ENCODE measurements at regions not wholly inside any gene's neighbourhood (a gene's known extent, or its start where the extent isn't known, plus 50 kb on each side); places are given as distances from the start of the nearest gene placed in this dataset.
"Not testable (repeated sequence)": the region's sequence is repeated elsewhere in the genome, so short reads cannot be mapped to it uniquely, and the experiment has no call there.

GRCh38 chr4:24363751-24364150 is 220.6 kb downstream of the DHX15 start:
- no peak for DNase-seq

- no peak for DNase-seq
Observed at GRCh38 chr4:24352112-24352511, 232.2 kb downstream of the DHX15 start.

- not testable (repeated sequence) for DNase-seq
Observed at GRCh38 chr4:24349168-24349996, 235.0 kb downstream of the DHX15 start.

GRCh38 chr4:24339260-24339659 is 245.1 kb downstream of the DHX15 start:
- DNase-seq: no peak

- no peak for DNase-seq
Observed at GRCh38 chr4:24337451-24338190, 246.7 kb downstream of the DHX15 start.

GRCh38 chr4:24335616-24336015 is 248.7 kb downstream of the DHX15 start:
- DNase-seq: no peak

- DNase-seq: no peak
Observed at GRCh38 chr4:24334906-24335305, 249.4 kb downstream of the DHX15 start.

- no peak for DNase-seq
Observed at GRCh38 chr4:24330573-24330972, 253.8 kb downstream of the DHX15 start.

GRCh38 chr4:24330172-24330571 is 254.2 kb downstream of the DHX15 start:
- no peak for DNase-seq

GRCh38 chr4:24328711-24329110 is 255.6 kb downstream of the DHX15 start:
- DNase-seq: no peak

- no peak for DNase-seq
Observed at GRCh38 chr4:24328310-24328709, 256.0 kb downstream of the DHX15 start.

GRCh38 chr4:24322995-24323394 is 261.4 kb downstream of the DHX15 start:
- DNase-seq: no peak

- DNase-seq: no peak
Observed at GRCh38 chr4:24322511-24322910, 261.8 kb downstream of the DHX15 start.

GRCh38 chr4:24321616-24322015 is 262.7 kb downstream of the DHX15 start:
- DNase-seq: no peak

GRCh38 chr4:24321131-24321530 is 263.2 kb downstream of the DHX15 start:
- DNase-seq: no peak

- DNase-seq: no peak
Observed at GRCh38 chr4:24319387-24319786, 265.0 kb downstream of the DHX15 start.

- no peak for DNase-seq
Observed at GRCh38 chr4:24315056-24315455, 269.3 kb downstream of the DHX15 start.

GRCh38 chr4:24312261-24312913 is 272.0 kb downstream of the DHX15 start:
- DNase-seq: no peak

GRCh38 chr4:24303926-24304325 is 280.4 kb downstream of the DHX15 start:
- DNase-seq: no peak

GRCh38 chr4:24298911-24299310 is 285.4 kb downstream of the DHX15 start:
- DNase-seq: no peak

GRCh38 chr4:24287096-24287495 is 297.3 kb downstream of the DHX15 start:
- no peak for DNase-seq

- DNase-seq: no peak
Observed at GRCh38 chr4:24285759-24286158, 298.6 kb downstream of the DHX15 start.

- no peak for DNase-seq
Observed at GRCh38 chr4:24282446-24282845, 301.9 kb downstream of the DHX15 start.

GRCh38 chr4:24279911-24280375 is 304.4 kb downstream of the DHX15 start:
- DNase-seq: no peak
